GM21423 (cell line): ENCODE measurements at regions not wholly inside any gene's neighbourhood (a gene's known extent, or its start where the extent isn't known, plus 50 kb on each side); places are given as distances from the start of the nearest gene placed in this dataset.

ENCODE experiments used
- ATAC-seq: cut with Tn5 transposase; IDR thresholded peaks from one replicate; pipeline ENCODE4 v1.9.1; 2021; ENCODE audit warnings: mild to moderate bottlenecking, moderate library complexity; ENCODE audit not compliant: unreplicated experiment

GRCh38 chr5:121793791-121794190, 57.9 kb upstream of the FTMT start:
- ATAC-seq = no peak

DNA sequence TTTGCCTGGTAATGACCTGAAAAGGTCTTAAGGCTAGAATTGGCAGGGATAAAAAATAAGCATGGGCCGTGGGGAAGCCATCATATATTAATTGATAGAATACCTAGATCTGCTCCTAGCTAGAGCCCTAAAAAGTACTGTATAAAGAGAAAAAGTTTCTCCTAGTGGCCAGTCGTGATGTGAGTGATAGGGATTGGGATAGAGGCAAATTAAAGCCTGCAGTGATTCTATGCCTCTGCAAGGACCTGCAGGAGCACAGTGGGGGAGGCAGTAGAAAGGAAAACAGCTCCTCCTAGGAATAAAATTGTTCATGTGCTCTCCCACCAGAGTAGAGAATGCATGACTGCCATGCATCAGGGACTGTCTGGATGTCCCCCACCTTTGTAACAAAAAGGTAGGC, 56.2 kb upstream of the FTMT start:
- ATAC-seq = no peak

DNA sequence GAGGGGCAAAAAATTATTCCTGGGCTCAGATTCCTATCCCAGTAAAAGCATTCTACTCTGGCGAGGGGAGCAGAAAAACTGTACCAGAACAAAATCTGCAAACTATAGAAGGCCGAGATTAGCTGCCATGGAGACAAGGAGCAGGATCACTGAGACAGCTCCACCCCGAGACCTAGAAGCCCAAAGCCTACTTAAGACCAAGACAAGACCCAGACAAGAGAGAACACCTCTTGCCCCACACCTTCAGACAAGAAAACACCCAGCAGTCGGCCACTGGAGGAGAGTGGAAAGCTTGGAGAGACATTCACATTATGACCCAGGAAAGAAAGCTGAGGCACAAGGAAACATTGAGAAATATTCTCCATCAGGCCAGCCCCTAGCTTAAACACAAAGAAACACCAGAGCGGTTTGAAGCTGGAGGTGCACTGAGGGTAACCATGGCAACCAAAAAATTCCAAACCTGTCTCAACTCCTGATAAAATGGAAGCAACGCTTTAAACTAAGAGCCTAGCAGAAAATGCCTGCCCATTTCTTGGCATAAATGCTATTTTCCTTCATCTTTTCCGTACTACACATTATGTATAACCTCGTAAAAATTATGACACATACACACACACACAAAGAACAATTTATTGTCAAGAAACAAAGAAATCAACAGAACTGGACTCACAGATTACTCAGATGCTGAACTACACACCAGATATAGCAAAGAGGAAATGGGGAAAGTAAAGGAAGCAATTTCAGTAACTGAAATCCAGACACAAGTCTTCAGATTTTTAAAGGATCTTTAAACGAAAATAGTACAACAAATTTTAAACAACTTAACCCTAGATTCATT, 53.8 kb upstream of the FTMT start:
- no peak for ATAC-seq
